HEK293 (cell line): ENCODE measurements at regions not wholly inside any gene's neighbourhood (a gene's known extent, or its start where the extent isn't known, plus 50 kb on each side); places are given as distances from the start of the nearest gene placed in this dataset.

ENCODE experiments used
- CTCF ChIA-PET: fragments of 350-600 bp; formaldehyde crosslinking; extraction: SDS; loops from one replicate; lab custom pipeline; 2021; ENCODE audit warnings: antibody characterized with exemption; lab: Yijun Ruan, JAX
- POLR2A ChIA-PET: fragments of 300-600 bp; formaldehyde crosslinking; extraction: SDS; loops from one replicate; lab custom pipeline; 2020; ENCODE audit warnings: antibody characterized with exemption, inconsistent platforms; lab: Yijun Ruan, JAX
- H3K27ac ChIP-seq: fragments of 200-500 bp; sonication (Bioruptor generic); 2 replicates; pipeline ENCODE4 v1.5.1; 2014; ENCODE audit warnings: low read depth, low read length, control low read depth, inconsistent platforms; ENCODE audit errors: extremely low read depth
- H3K36me3 ChIP-seq, 2 experiments: fragments of 200-500 bp in 1 of 2; sonication (Bioruptor generic) in 1 of 2; 1 replicate in 1 of 2; 2 replicates in 1 of 2; pipeline ENCODE4 v1.5.1; 2014 to 2017; ENCODE audit warnings: inconsistent platforms in 2 of 2, low read length in 2 of 2; ENCODE audit not compliant: control insufficient read depth in 2 of 2, insufficient read depth in 1 of 2
- H3K4me1 ChIP-seq: fragments of 200-500 bp; sonication (Bioruptor generic); 2 replicates; pipeline ENCODE4 v1.5.1; 2014; ENCODE audit warnings: mild to moderate bottlenecking, low read length, inconsistent platforms; ENCODE audit not compliant: control insufficient read depth, insufficient read depth
- H3K4me3 ChIP-seq: 2 replicates; pipeline ENCODE4 v1.5.1; 2011; ENCODE audit warnings: low read depth, mild to moderate bottlenecking, control low read depth, low read length, moderate library complexity
- H3K9me3 ChIP-seq: fragments of 200-500 bp; sonication (Bioruptor generic); 2 replicates; pipeline ENCODE4 v1.5.1; 2014; ENCODE audit warnings: low read depth, low read length, inconsistent platforms; ENCODE audit not compliant: control insufficient read depth, insufficient read depth
- KLF1 ChIP-seq: fragments of 450-650 bp; formaldehyde crosslinking; IDR thresholded peaks from 2 replicates; pipeline ENCODE4 v1.5.1; 2016; ENCODE audit warnings: missing biosample characterization, missing genetic modification characterization
- PRDM1 ChIP-seq: fragments of 450-650 bp; formaldehyde crosslinking; IDR thresholded peaks from 2 replicates; pipeline ENCODE4; 2016; ENCODE audit warnings: missing biosample characterization, missing genetic modification characterization
- SP2 ChIP-seq: fragments of 450-650 bp; formaldehyde crosslinking; IDR thresholded peaks from 2 replicates; pipeline ENCODE4 v1.5.1; 2016; ENCODE audit warnings: missing biosample characterization, missing genetic modification characterization
- SP3 ChIP-seq: fragments of 450-650 bp; formaldehyde crosslinking; IDR thresholded peaks from 2 replicates; pipeline ENCODE4 v1.5.1; 2016; ENCODE audit warnings: missing biosample characterization, missing genetic modification characterization
- YY1 ChIP-seq: fragments of 450-650 bp; formaldehyde crosslinking; IDR thresholded peaks from 2 replicates; pipeline ENCODE4 v1.5.1; 2018; ENCODE audit warnings: missing biosample characterization, missing genetic modification characterization
- ZBTB20 ChIP-seq: fragments of 450-650 bp; formaldehyde crosslinking; IDR thresholded peaks from 2 replicates; pipeline ENCODE4 v1.5.1; 2016; ENCODE audit warnings: missing biosample characterization, missing genetic modification characterization
- ZFHX2 ChIP-seq: fragments of 450-650 bp; formaldehyde crosslinking; conservative IDR thresholded peaks from 2 replicates; pipeline ENCODE4 v1.5.1; 2016; ENCODE audit warnings: missing biosample characterization, missing genetic modification characterization
- ZNF335 ChIP-seq: fragments of 450-650 bp; formaldehyde crosslinking; conservative IDR thresholded peaks from 2 replicates; pipeline ENCODE4 v1.5.1; 2016; ENCODE audit warnings: missing biosample characterization, missing genetic modification characterization
- ZNF341 ChIP-seq: fragments of 450-650 bp; formaldehyde crosslinking; IDR thresholded peaks from 2 replicates; pipeline ENCODE4; 2016; ENCODE audit warnings: low read depth, missing biosample characterization, missing genetic modification characterization
- ZNF350 ChIP-seq: fragments of 450-650 bp; formaldehyde crosslinking; IDR thresholded peaks from 2 replicates; pipeline ENCODE4 v1.5.0; 2017; ENCODE audit warnings: missing biosample characterization, mild to moderate bottlenecking, missing genetic modification characterization
- ZNF366 ChIP-seq: fragments of 450-650 bp; formaldehyde crosslinking; conservative IDR thresholded peaks from 2 replicates; pipeline ENCODE4 v1.5.1; 2016; ENCODE audit warnings: missing biosample characterization, missing genetic modification characterization
- ZNF555 ChIP-seq: fragments of 450-650 bp; formaldehyde crosslinking; conservative IDR thresholded peaks from 2 replicates; pipeline ENCODE4 v1.5.1; 2017; ENCODE audit warnings: missing biosample characterization, mild to moderate bottlenecking, missing genetic modification characterization, inconsistent platforms
- ZNF558 ChIP-seq: fragments of 450-650 bp; formaldehyde crosslinking; IDR thresholded peaks from 2 replicates; pipeline ENCODE4 v1.5.1; 2016; ENCODE audit warnings: missing biosample characterization, missing genetic modification characterization
- ZNF600 ChIP-seq: fragments of 450-650 bp; formaldehyde crosslinking; IDR thresholded peaks from 2 replicates; pipeline ENCODE4 v1.5.1; 2016; ENCODE audit warnings: missing biosample characterization, missing genetic modification characterization
- ZNF76 ChIP-seq: fragments of 450-650 bp; formaldehyde crosslinking; IDR thresholded peaks from 2 replicates; pipeline ENCODE4; 2016; ENCODE audit warnings: low read depth, missing biosample characterization, missing genetic modification characterization, borderline replicate concordance
- ZSCAN16 ChIP-seq: fragments of 450-650 bp; formaldehyde crosslinking; IDR thresholded peaks from 2 replicates; pipeline ENCODE4 v1.5.1; 2016; ENCODE audit warnings: missing biosample characterization, missing genetic modification characterization
- TF ChIP-seq, protein P1 (sequence below): fragments of 450-650 bp; formaldehyde crosslinking; IDR thresholded peaks from 2 replicates; pipeline ENCODE4 v1.5.1; 2017; ENCODE audit warnings: missing biosample characterization, missing genetic modification characterization
- TF ChIP-seq, protein P2 (sequence below): fragments of 450-650 bp; formaldehyde crosslinking; conservative IDR thresholded peaks from 2 replicates; pipeline ENCODE4 v1.5.1; 2016; ENCODE audit warnings: low read depth, missing biosample characterization, missing genetic modification characterization
- TF ChIP-seq, protein P3 (sequence below): fragments of 450-650 bp; IDR thresholded peaks from 2 replicates; pipeline ENCODE4 v1.5.1; 2018; ENCODE audit warnings: missing biosample characterization, missing genetic modification characterization
- TF ChIP-seq, protein P4 (sequence below): fragments of 450-650 bp; formaldehyde crosslinking; IDR thresholded peaks from 2 replicates; pipeline ENCODE4 v1.5.1; 2016; ENCODE audit warnings: missing biosample characterization, missing genetic modification characterization, low read depth
- TF ChIP-seq, protein P5 (sequence below): fragments of 450-650 bp; formaldehyde crosslinking; IDR thresholded peaks from 2 replicates; pipeline ENCODE4 v1.5.1; 2017; ENCODE audit warnings: missing biosample characterization, missing genetic modification characterization
- TF ChIP-seq, protein P6 (sequence below): fragments of 450-650 bp; formaldehyde crosslinking; IDR thresholded peaks from 2 replicates; pipeline ENCODE4 v1.5.1; 2016; ENCODE audit warnings: missing biosample characterization, missing genetic modification characterization

DNA sequence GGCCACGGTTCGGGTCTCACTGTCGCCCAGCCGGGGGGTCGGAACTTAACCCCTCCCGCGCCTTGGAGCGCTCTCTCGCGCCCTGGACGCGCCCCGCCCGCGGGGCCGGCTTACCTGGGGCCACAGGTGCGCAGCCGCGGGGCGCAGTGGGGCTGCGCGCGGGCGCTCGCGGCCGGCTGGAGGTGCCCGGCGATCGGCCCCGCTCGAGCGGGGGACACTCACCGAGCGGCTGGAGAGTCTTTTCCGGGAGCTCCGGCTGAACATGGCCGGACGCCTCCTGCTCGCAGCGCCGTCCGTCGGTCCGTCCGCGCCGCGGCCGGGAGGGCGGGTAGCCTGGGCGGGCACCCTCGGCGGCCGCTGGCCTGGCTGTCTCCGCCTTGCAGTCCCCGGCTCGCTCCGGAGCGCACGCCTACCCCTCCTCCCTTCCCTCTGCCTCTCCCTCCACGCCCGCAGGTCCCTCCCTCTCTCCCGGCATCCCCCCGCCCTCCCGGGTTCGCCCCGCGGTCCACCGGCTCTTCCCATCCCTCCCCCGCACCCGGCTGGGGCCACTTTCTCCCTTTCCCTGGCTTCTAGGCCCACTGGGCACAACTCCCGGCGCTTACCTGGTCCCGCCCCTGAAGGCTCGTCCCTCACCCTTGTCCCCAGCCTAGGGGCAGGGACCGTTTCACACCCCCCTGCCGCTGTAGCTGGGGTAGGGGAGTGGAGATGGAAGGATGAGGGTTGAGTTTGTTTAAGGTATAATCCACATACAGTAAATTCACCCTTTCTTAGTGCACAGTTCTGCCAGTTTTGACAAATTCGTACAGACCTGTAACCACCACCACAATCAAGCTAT, 220.1 kb upstream of the PRICKLE2 start (continued):
- TF ChIP-seq, protein P1, sequence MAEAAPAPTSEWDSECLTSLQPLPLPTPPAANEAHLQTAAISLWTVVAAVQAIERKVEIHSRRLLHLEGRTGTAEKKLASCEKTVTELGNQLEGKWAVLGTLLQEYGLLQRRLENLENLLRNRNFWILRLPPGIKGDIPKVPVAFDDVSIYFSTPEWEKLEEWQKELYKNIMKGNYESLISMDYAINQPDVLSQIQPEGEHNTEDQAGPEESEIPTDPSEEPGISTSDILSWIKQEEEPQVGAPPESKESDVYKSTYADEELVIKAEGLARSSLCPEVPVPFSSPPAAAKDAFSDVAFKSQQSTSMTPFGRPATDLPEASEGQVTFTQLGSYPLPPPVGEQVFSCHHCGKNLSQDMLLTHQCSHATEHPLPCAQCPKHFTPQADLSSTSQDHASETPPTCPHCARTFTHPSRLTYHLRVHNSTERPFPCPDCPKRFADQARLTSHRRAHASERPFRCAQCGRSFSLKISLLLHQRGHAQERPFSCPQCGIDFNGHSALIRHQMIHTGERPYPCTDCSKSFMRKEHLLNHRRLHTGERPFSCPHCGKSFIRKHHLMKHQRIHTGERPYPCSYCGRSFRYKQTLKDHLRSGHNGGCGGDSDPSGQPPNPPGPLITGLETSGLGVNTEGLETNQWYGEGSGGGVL (tag by site-specific recombination), result peak; percentile 87
- TF ChIP-seq, protein P2, sequence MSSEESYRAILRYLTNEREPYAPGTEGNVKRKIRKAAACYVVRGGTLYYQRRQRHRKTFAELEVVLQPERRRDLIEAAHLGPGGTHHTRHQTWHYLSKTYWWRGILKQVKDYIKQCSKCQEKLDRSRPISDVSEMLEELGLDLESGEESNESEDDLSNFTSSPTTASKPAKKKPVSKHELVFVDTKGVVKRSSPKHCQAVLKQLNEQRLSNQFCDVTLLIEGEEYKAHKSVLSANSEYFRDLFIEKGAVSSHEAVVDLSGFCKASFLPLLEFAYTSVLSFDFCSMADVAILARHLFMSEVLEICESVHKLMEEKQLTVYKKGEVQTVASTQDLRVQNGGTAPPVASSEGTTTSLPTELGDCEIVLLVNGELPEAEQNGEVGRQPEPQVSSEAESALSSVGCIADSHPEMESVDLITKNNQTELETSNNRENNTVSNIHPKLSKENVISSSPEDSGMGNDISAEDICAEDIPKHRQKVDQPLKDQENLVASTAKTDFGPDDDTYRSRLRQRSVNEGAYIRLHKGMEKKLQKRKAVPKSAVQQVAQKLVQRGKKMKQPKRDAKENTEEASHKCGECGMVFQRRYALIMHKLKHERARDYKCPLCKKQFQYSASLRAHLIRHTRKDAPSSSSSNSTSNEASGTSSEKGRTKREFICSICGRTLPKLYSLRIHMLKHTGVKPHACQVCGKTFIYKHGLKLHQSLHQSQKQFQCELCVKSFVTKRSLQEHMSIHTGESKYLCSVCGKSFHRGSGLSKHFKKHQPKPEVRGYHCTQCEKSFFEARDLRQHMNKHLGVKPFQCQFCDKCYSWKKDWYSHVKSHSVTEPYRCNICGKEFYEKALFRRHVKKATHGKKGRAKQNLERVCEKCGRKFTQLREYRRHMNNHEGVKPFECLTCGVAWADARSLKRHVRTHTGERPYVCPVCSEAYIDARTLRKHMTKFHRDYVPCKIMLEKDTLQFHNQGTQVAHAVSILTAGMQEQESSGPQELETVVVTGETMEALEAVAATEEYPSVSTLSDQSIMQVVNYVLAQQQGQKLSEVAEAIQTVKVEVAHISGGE (tag by site-specific recombination), result 0 out of 2 replicates have a peak, but pooled peaks have one; percentile 21
- TF ChIP-seq ZNF350 (no peak), ZNF76 (tag by site-specific recombination) (peak; percentile 66), ZNF600 (tag by site-specific recombination) (peak; percentile 26; the same call in 1 of the 2 replicates), ZBTB20 (peak; percentile 44; the same call in 1 of the 2 replicates), ZFHX2 (peak; percentile 69), PRDM1 (tag by site-specific recombination) (peak; percentile 60), KLF1 (tag by site-specific recombination) (peak; percentile 45), SP2 (tag by site-specific recombination) (peak; percentile 65), SP3 (peak; percentile 63), ZNF366 (tag by site-specific recombination) (peak; percentile 45; the same call in 1 of the 2 replicates), ZNF341 (tag by site-specific recombination) (peak; percentile 98), ZNF555 (tag by site-specific recombination) (no peak)

DNA sequence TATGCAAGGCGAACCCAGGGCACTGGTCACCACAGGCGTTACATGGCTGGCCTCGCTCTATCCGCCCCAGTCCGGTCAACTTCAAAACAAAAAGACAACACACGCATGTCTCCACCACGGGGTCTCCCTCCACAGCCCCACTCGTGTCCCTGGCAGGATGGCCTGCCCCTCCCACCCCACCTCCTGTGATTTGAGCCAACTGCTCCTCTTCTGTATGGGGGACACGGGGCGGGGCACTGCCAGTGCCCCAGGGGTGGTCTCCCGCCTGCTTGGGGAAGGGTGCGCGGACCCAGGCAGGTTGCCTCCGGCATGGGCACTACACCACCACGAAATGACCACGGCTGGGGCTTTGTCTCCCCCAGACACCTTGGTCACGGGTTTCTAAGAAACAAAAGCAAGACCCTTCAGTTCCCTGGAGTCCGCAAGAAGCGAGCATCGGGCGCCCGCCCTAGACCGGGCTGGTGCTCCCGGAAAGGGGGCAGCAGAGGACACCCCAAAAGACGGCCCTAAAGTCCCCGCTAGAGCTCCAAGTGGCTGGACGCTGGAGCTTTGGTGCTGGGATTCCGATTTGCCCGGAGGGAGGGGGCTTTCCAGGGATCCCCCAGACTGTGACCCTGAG, 219.3 kb upstream of the PRICKLE2 start:
- peaks cover 16% of the 10 kb centered on the region for H3K4me1 ChIP-seq
- peak overlapping the region; percentile 60 for H3K4me3 ChIP-seq
- peak overlapping the region; percentile 62; the same call in 1 of the 2 replicates for H3K27ac ChIP-seq
- CTCF ChIA-PET, result no interaction called here
- no peaks in the 10 kb centered on the region for H3K9me3 ChIP-seq
- H3K36me3 ChIP-seq, result no peaks in the 10 kb centered on the region
- POLR2A ChIA-PET, result no interaction called here
- TF ChIP-seq, protein P3, sequence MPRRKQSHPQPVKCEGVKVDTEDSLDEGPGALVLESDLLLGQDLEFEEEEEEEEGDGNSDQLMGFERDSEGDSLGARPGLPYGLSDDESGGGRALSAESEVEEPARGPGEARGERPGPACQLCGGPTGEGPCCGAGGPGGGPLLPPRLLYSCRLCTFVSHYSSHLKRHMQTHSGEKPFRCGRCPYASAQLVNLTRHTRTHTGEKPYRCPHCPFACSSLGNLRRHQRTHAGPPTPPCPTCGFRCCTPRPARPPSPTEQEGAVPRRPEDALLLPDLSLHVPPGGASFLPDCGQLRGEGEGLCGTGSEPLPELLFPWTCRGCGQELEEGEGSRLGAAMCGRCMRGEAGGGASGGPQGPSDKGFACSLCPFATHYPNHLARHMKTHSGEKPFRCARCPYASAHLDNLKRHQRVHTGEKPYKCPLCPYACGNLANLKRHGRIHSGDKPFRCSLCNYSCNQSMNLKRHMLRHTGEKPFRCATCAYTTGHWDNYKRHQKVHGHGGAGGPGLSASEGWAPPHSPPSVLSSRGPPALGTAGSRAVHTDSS (tag by site-specific recombination), result no peak
- no peak for TF ChIP-seq ZNF558 (tag by site-specific recombination)
- 0 out of 2 replicates have a peak, but pooled peaks have one; percentile 13 for TF ChIP-seq ZNF335 (tag by site-specific recombination)
- TF ChIP-seq, protein P4, sequence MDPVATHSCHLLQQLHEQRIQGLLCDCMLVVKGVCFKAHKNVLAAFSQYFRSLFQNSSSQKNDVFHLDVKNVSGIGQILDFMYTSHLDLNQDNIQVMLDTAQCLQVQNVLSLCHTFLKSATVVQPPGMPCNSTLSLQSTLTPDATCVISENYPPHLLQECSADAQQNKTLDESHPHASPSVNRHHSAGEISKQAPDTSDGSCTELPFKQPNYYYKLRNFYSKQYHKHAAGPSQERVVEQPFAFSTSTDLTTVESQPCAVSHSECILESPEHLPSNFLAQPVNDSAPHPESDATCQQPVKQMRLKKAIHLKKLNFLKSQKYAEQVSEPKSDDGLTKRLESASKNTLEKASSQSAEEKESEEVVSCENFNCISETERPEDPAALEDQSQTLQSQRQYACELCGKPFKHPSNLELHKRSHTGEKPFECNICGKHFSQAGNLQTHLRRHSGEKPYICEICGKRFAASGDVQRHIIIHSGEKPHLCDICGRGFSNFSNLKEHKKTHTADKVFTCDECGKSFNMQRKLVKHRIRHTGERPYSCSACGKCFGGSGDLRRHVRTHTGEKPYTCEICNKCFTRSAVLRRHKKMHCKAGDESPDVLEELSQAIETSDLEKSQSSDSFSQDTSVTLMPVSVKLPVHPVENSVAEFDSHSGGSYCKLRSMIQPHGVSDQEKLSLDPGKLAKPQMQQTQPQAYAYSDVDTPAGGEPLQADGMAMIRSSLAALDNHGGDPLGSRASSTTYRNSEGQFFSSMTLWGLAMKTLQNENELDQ (tag by site-specific recombination), result no peak
- TF ChIP-seq, protein P5, sequence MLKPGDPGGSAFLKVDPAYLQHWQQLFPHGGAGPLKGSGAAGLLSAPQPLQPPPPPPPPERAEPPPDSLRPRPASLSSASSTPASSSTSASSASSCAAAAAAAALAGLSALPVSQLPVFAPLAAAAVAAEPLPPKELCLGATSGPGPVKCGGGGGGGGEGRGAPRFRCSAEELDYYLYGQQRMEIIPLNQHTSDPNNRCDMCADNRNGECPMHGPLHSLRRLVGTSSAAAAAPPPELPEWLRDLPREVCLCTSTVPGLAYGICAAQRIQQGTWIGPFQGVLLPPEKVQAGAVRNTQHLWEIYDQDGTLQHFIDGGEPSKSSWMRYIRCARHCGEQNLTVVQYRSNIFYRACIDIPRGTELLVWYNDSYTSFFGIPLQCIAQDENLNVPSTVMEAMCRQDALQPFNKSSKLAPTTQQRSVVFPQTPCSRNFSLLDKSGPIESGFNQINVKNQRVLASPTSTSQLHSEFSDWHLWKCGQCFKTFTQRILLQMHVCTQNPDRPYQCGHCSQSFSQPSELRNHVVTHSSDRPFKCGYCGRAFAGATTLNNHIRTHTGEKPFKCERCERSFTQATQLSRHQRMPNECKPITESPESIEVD, result no peak
- TF ChIP-seq YY1 (tag by site-specific recombination), result no peak
- TF ChIP-seq ZSCAN16, result no peak
- no peak for TF ChIP-seq SP3
- TF ChIP-seq, protein P6, sequence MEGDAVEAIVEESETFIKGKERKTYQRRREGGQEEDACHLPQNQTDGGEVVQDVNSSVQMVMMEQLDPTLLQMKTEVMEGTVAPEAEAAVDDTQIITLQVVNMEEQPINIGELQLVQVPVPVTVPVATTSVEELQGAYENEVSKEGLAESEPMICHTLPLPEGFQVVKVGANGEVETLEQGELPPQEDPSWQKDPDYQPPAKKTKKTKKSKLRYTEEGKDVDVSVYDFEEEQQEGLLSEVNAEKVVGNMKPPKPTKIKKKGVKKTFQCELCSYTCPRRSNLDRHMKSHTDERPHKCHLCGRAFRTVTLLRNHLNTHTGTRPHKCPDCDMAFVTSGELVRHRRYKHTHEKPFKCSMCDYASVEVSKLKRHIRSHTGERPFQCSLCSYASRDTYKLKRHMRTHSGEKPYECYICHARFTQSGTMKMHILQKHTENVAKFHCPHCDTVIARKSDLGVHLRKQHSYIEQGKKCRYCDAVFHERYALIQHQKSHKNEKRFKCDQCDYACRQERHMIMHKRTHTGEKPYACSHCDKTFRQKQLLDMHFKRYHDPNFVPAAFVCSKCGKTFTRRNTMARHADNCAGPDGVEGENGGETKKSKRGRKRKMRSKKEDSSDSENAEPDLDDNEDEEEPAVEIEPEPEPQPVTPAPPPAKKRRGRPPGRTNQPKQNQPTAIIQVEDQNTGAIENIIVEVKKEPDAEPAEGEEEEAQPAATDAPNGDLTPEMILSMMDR (tag by site-specific recombination), result 0 out of 2 replicates have a peak, but pooled peaks have one; percentile 11
